Pancreas (tissue), 10 donors: ENCODE measurements at regions not wholly inside any gene's neighbourhood (a gene's known extent, or its start where the extent isn't known, plus 50 kb on each side); places are given as distances from the start of the nearest gene placed in this dataset.

ENCODE experiments used
- ATAC-seq, 4 donors: fragments of 200-7000 bp; cut with Tn5 transposase; one replicate each; pipeline versions ENCODE4 v1.8.0 to v1.9.1; 2020; ENCODE audit warnings: mild to moderate bottlenecking in 4 of 4, moderate library complexity in 4 of 4
- DNase-seq, 6 donors: peaks; one replicate each; pipeline ENCODE4 v3.0.0-alpha.2; 2020
- FAIRE-seq: peaks from 2 replicates; lab custom pipeline; 2012; peaks lifted over from hg19 to GRCh38; lab: Jason Lieb, UNC
- H3K27ac ChIP-seq, 4 donors: fragments of 200-600 bp; sonication (generic); 1 replicate in 3 of 4; 2 replicates in 1 of 4; pipeline versions ENCODE4 v1.5.0 to v1.8.0; 2020
- H3K27me3 ChIP-seq, 4 donors: fragments of 200-600 bp; one replicate each; pipeline ENCODE4 v1.8.0; 2021
- H3K36me3 ChIP-seq, 3 donors: fragments of 200-600 bp; sonication (generic) in 1 of 3; one replicate each; pipeline versions ENCODE4 v1.5.0 to v1.8.0; 2020 to 2021
- H3K4me1 ChIP-seq, 3 donors: fragments of 200-600 bp; one replicate each; pipeline ENCODE4 v1.8.0; 2021
- H3K4me3 ChIP-seq, 4 donors: fragments of 200-600 bp; sonication (generic) in 2 of 4; one replicate each; pipeline versions ENCODE4 v1.5.0 to v1.8.0; 2020 to 2021
- H3K9me3 ChIP-seq, 4 donors: fragments of 200-600 bp; one replicate each; pipeline ENCODE4 v1.8.0; 2021
- WGBS, 2 donors: extraction: QIAGEN DNeasy Blood & Tissue Kit; methylation state at CpG; one replicate each; pipeline ENCODE4 v1.1.7; 2013; 5-methylcytosine and 5-hydroxymethylcytosine counted together
- intact Hi-C, 3 donors: fragments of 100-400 bp; cut with DNase I; formaldehyde crosslinking; loops; one replicate each; pipeline versions ENCODE4 v1.11.1 to v1.14.2; 2022
- TF ChIP-seq, protein P1 (sequence below), 4 donors: fragments of 200-600 bp; sonication (generic) in 3 of 4; IDR thresholded peaks; one replicate each; pipeline versions ENCODE4 v1.5.0 to v1.8.0; 2021; ENCODE audit warnings: antibody characterized with exemption in 4 of 4
- donor health status: healthy with polysubstance abuse.
- donor health status: DM: no; HTN: no; CAD: no; lungs with moderate emphysema.
- donor health status: DM: no; HTN: no; CAD: no.
- donor health status: control.
- donor health status: control.
- donor health status: Bipolar disorder and iron deficiency.
- donor health status: DM: yes; HTN: yes; CAD: no.
- donor health status: DM: no; HTN: no; CAD: no.
- donor health status: DM: no; HTN: no; CAD: no.
- donor health status: DM: yes; HTN: yes; CAD: no.

DNA sequence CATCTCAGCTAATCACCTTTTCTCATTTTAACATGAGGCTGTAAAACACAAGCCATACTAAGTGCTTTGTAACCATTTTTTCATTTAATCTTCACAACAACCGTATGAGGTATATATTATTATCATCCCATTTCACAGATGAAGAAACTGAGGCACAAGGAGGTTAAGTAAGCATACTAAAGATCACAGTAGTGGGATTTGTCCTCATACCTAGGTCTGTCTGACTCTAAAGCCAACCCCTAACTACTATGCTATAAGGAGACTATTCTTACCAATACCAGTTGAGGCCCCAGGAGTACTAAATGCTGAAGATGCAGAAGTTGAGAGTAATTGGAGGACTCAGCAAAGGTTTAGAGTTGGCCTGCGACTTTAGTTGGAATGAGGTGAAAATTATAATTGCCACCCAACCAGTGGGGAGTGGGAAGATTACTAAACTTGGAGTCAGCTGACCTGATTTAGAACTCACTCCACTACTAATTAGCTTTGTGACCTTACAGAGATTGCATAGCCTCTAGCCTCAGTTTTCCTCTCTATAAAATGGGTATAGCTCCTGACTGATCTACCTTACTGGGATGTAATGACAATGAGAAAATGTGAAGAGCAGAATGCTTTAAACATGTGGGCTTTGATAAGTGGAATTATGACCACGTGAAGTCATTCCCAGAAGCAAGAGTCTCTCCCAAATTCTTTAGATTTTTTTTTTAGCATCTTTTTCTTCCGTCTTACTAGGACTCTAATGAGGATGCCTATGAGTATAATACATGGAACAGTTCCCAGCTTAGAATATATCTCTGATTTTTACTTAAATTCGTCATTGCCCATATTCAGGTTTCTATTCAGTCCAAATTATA lies 85.8 kb upstream of the IPO9 start:
- Histone ChIP-seq H3K4me3 (no peak overlapping the region), H3K4me1 (no peaks in the 10 kb centered on the region), H3K27me3 (no peaks in the 10 kb centered on the region), H3K36me3 (no peaks in the 10 kb centered on the region), H3K9me3 (no peaks in the 10 kb centered on the region), H3K27ac (no peak overlapping the region)
- 90 to 93% methylated on average over 5 of the region's 5 CpGs for WGBS, 2 donors
- no peak for DNase-seq
- no peak for FAIRE-seq
- ATAC-seq, result no peak
- intact Hi-C loops, result no loop called here
- TF ChIP-seq, protein P1, sequence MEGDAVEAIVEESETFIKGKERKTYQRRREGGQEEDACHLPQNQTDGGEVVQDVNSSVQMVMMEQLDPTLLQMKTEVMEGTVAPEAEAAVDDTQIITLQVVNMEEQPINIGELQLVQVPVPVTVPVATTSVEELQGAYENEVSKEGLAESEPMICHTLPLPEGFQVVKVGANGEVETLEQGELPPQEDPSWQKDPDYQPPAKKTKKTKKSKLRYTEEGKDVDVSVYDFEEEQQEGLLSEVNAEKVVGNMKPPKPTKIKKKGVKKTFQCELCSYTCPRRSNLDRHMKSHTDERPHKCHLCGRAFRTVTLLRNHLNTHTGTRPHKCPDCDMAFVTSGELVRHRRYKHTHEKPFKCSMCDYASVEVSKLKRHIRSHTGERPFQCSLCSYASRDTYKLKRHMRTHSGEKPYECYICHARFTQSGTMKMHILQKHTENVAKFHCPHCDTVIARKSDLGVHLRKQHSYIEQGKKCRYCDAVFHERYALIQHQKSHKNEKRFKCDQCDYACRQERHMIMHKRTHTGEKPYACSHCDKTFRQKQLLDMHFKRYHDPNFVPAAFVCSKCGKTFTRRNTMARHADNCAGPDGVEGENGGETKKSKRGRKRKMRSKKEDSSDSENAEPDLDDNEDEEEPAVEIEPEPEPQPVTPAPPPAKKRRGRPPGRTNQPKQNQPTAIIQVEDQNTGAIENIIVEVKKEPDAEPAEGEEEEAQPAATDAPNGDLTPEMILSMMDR (IDR thresholded peaks at IDR 0.05), result no peak

DNA sequence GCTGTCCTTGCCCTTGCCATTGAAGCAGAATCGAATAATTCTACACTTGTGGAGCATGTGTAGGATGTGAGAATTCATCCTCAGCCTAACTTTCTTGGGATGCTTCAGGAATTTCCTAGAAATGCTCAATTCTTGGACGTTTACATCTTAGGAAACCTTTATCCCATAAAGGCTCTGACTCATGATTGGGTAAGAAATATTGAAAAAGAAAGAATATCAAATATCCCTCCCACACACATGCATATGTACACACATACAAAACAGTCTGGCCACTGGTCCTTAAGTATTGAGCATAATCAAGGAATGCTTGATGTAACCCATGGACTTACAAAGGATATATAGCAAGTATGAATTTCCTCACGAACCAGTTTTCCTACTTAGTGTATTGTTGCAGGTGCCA lies 83.9 kb upstream of the IPO9 start:
- no peak for FAIRE-seq
- Histone ChIP-seq H3K27me3 (no peaks in the 10 kb centered on the region), H3K9me3 (no peaks in the 10 kb centered on the region), H3K4me1 (no peaks in the 10 kb centered on the region), H3K27ac (no peak overlapping the region), H3K4me3 (no peak overlapping the region), H3K36me3 (no peaks in the 10 kb centered on the region)
- 38 to 44% methylated on average over 3 of the region's 3 CpGs for WGBS, 2 donors
- no peak for ATAC-seq
- intact Hi-C loops, result no loop called here
- DNase-seq, result no peak
- TF ChIP-seq, protein P1 (IDR thresholded peaks at IDR 0.05), result no peak

DNA sequence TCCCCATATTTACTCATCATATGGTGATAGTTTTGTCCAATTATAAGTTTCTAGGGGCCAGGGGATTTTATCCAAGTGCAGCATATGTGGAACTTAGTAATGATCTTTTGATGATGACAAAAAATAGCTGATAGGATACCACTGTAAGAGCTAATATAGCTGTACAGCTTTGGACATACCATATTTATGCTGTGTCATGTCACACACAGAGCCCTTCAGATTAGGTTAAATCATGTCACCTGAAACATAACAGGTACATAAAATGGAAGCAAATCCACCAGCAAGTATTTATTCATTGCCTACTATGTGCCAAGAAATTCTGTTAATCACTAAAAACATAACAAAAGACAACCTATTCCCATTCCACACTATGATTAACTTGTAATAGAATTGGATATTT lies 82.8 kb upstream of the IPO9 start:
- Histone ChIP-seq H3K27me3 (no peaks in the 10 kb centered on the region), H3K9me3 (no peaks in the 10 kb centered on the region), H3K4me1 (no peaks in the 10 kb centered on the region), H3K4me3 (no peak overlapping the region), H3K27ac (no peak overlapping the region), H3K36me3 (no peaks in the 10 kb centered on the region)
- FAIRE-seq (no peak), DNase-seq (no peak), ATAC-seq (no peak)
- intact Hi-C loops, result no loop called here
- TF ChIP-seq, protein P1 (IDR thresholded peaks at IDR 0.05), result no peak

DNA sequence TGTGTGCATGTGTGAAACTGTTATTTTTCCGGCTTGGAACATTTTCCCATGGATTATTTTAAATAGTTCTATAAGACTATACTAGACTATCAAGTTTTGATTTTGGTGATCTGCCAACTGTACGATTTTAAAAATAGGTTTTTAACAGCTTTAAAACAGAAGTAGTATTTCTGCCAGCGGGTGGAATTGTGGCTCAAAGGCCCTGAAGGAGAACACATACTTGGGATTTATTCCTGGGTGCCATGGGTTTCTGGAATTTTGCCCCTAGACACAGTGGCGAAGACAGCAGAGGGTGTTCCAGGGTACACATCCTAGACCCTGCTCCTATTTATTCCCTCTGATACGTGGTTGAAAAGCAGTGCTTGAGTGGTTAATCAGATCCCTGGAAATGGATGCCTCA lies 81.7 kb upstream of the IPO9 start:
- TF ChIP-seq, protein P1 (IDR thresholded peaks at IDR 0.05), result no peak
- intact Hi-C loops, result no loop called here
- no peak for DNase-seq
- H3K4me1 ChIP-seq, result no peaks in the 10 kb centered on the region
- H3K36me3 ChIP-seq, result no peaks in the 10 kb centered on the region
- no peaks in the 10 kb centered on the region for H3K27me3 ChIP-seq
- WGBS, 2 donors, result 81% methylated on average over 5 of the region's 5 CpGs
- ATAC-seq, result no peak
- FAIRE-seq, result no peak
- no peak overlapping the region for H3K4me3 ChIP-seq
- no peak overlapping the region for H3K27ac ChIP-seq
- no peaks in the 10 kb centered on the region for H3K9me3 ChIP-seq

DNA sequence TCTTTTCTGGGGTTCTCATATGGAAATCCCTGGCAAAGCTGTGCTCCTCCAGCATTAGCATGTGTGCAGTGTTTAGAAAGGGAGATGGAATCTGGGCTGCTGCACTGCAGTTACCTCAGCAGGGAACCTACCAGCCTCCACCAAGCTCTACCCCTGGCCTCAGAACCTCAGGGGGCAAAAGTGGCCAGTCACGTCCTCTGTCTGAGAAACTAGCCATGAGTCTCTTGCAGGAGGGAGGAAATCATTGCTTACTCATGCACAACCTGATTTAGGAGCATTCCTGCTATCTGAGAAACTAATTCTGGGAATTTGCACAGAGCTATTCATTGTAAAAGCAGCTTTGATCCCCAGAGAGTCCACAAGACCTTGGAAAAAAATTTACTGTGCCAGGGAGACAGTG lies 80.6 kb upstream of the IPO9 start:
- Histone ChIP-seq H3K27me3 (no peaks in the 10 kb centered on the region), H3K9me3 (no peaks in the 10 kb centered on the region), H3K4me1 (no peaks in the 10 kb centered on the region), H3K36me3 (no peaks in the 10 kb centered on the region), H3K27ac (no peak overlapping the region), H3K4me3 (no peak overlapping the region)
- intact Hi-C loops, result no loop called here
- FAIRE-seq (no peak), DNase-seq (no peak), ATAC-seq (peak in 1 of 4 donors; percentile 38)
- WGBS, 2 donors, result 72 to 88% methylated on average over 1 of the region's 1 CpG
- TF ChIP-seq, protein P1 (IDR thresholded peaks at IDR 0.05), result no peak
